Panc1 (cell line): ENCODE measurements at regions not wholly inside any gene's neighbourhood (a gene's known extent, or its start where the extent isn't known, plus 50 kb on each side); places are given as distances from the start of the nearest gene placed in this dataset.

ENCODE experiments used
- CTCF ChIP-seq: fragments of 450-650 bp; IDR thresholded peaks from 2 replicates; pipeline ENCODE4 v1.5.1; 2017; ENCODE audit warnings: mild to moderate bottlenecking
- SIN3A ChIP-seq: IDR thresholded peaks from 2 replicates; pipeline ENCODE4 v1.6.1; 2012; ENCODE audit warnings: low read depth, mild to moderate bottlenecking, low read length, moderate library complexity, borderline replicate concordance; ENCODE audit not compliant: insufficient read depth

GRCh38 chr14:36418937-36419336, 98.5 kb upstream of the MBIP start:
- no peak for TF ChIP-seq CTCF
- TF ChIP-seq SIN3A, result no peak
